Osteocyte (in vitro differentiated cells): ENCODE measurements at regions not wholly inside any gene's neighbourhood (a gene's known extent, or its start where the extent isn't known, plus 50 kb on each side); places are given as distances from the start of the nearest gene placed in this dataset.

Source experiments
- DNase-seq: peaks from one replicate; pipeline ENCODE4 v3.0.0; 2021; ENCODE audit warnings: mixed read lengths; ENCODE audit not compliant: unreplicated experiment; ENCODE audit errors: extremely low spot score
- H3K27ac Mint-ChIP-seq: one replicate; pipeline ENCODE4 v1.8.0; 2021; ENCODE audit warnings: mild to moderate bottlenecking, mixed read lengths; ENCODE audit not compliant: unreplicated experiment
- H3K27me3 Mint-ChIP-seq: one replicate; pipeline ENCODE4 v1.8.0; 2021; ENCODE audit warnings: mixed read lengths; ENCODE audit not compliant: unreplicated experiment
- H3K36me3 Mint-ChIP-seq: one replicate; pipeline ENCODE4 v1.8.0; 2021; ENCODE audit warnings: mixed read lengths; ENCODE audit not compliant: unreplicated experiment
- H3K4me1 Mint-ChIP-seq: one replicate; pipeline ENCODE4 v1.8.0; 2021; ENCODE audit warnings: mixed read lengths; ENCODE audit not compliant: unreplicated experiment
- H3K4me3 Mint-ChIP-seq: one replicate; pipeline ENCODE4 v1.8.0; 2021; ENCODE audit warnings: mild to moderate bottlenecking, moderate library complexity, mixed read lengths; ENCODE audit not compliant: unreplicated experiment
- H3K9me3 Mint-ChIP-seq: one replicate; pipeline ENCODE4 v1.8.0; 2021; ENCODE audit warnings: mixed read lengths; ENCODE audit not compliant: unreplicated experiment
- TF ChIP-seq, protein P1 (sequence below): fragments of 200-600 bp; sonication (generic); IDR thresholded peaks from 2 replicates; pipeline ENCODE4 v1.5.0; 2021; ENCODE audit warnings: antibody characterized with exemption, mild to moderate bottlenecking, moderate library complexity

DNA sequence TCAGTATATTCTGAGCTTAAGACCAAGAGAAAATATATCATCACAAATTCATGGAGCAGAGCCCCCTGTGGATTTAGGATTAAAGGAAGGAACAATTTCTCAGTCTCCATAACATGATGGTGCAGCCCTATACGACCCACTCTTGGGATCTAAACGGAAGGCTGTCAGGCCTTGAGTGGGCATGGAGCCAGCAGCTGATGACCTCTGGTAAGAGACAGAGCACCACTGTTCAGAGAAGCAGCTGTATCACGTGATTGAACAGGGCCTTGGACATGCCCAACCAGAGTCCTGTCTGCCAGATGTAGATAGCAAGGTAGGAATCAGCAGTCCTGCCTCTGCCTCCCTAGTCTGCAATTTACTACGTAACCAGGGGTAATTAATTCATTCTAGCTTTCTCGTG, 259.4 kb upstream of the POU3F2 start:
- H3K27ac Mint-ChIP-seq = no peak overlapping the region
- H3K4me1 Mint-ChIP-seq = peaks cover 2% of the 10 kb centered on the region
- no peak for DNase-seq
- H3K4me3 Mint-ChIP-seq = no peak overlapping the region
- H3K9me3 Mint-ChIP-seq = no peaks in the 10 kb centered on the region
- no peaks in the 10 kb centered on the region for H3K36me3 Mint-ChIP-seq
- TF ChIP-seq, protein P1, sequence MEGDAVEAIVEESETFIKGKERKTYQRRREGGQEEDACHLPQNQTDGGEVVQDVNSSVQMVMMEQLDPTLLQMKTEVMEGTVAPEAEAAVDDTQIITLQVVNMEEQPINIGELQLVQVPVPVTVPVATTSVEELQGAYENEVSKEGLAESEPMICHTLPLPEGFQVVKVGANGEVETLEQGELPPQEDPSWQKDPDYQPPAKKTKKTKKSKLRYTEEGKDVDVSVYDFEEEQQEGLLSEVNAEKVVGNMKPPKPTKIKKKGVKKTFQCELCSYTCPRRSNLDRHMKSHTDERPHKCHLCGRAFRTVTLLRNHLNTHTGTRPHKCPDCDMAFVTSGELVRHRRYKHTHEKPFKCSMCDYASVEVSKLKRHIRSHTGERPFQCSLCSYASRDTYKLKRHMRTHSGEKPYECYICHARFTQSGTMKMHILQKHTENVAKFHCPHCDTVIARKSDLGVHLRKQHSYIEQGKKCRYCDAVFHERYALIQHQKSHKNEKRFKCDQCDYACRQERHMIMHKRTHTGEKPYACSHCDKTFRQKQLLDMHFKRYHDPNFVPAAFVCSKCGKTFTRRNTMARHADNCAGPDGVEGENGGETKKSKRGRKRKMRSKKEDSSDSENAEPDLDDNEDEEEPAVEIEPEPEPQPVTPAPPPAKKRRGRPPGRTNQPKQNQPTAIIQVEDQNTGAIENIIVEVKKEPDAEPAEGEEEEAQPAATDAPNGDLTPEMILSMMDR = no peak
- no peaks in the 10 kb centered on the region for H3K27me3 Mint-ChIP-seq

DNA sequence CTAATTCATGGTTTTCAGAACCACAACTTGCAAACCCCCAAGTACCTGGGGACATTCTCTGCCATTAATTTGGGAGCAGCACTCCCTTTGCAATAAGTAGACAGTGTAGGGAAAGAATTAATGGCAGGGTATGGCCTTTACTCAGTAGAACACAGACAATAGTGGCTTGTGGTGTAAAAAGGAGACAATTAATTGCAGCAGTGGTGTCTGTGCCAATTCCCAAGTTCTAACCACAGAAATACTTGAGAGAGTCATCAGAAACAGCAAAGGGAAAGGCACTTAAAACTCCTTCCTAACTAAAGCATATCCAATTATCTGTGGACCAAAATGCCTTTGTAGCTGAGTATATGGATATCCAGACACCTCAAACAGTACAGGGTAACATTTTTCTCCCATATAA, 257.6 kb upstream of the POU3F2 start:
- H3K27me3 Mint-ChIP-seq = no peaks in the 10 kb centered on the region
- peaks cover 2% of the 10 kb centered on the region for H3K4me1 Mint-ChIP-seq
- DNase-seq = no peak

DNA sequence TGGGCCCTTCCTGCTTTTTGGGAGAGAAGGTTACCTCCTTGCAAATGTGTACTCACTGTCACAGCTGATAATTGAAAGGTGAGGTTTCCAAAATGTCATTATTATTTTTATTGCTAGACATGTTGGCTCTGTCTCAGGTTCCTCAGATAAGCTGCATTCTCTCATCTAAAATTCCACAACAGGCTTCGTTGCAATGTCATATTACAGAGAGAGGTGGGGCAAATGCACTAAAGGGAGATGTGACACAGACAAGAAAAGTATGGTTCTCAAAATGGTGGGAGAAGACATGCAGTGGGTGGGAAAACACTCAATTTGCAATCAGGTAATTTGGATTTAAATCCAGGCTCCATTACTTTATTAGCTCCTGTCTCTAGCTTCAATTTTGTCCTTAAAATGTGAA, 256.4 kb upstream of the POU3F2 start:
- Mint-ChIP-seq H3K36me3 (no peaks in the 10 kb centered on the region), H3K27ac (no peak overlapping the region), H3K4me3 (no peak overlapping the region), H3K27me3 (no peaks in the 10 kb centered on the region), H3K9me3 (no peaks in the 10 kb centered on the region), H3K4me1 (peaks cover 2% of the 10 kb centered on the region)
- DNase-seq = no peak
- TF ChIP-seq, protein P1 = no peak

More for the DNA sequence above, 257.6 kb upstream of the POU3F2 start:
- Mint-ChIP-seq H3K36me3 (no peaks in the 10 kb centered on the region), H3K27ac (no peak overlapping the region), H3K9me3 (no peaks in the 10 kb centered on the region), H3K4me3 (no peak overlapping the region)
- TF ChIP-seq, protein P1 = no peak

DNA sequence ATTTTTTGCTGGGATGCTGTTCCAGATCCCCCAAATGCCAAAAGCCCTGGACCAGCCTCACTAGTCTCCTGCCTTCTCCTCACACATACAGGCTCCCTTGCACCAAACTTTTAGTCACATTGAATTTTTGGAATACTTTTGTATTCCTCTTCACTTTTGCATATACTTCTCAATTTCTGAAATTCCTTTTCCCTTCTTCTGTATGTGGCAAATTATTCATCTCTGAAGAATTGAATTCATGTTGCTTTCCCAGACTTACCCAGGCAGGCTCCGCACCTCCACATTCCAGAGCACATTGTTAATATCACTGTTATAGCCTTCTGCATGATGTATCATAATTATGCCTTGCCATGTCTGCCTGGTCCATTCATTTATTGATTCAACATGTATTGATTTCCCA, 255.3 kb upstream of the POU3F2 start:
- Mint-ChIP-seq H3K4me3 (no peak overlapping the region), H3K36me3 (no peaks in the 10 kb centered on the region), H3K27me3 (no peaks in the 10 kb centered on the region), H3K4me1 (peaks cover 2% of the 10 kb centered on the region), H3K9me3 (no peaks in the 10 kb centered on the region), H3K27ac (no peak overlapping the region)
- DNase-seq = no peak
- TF ChIP-seq, protein P1 = no peak

DNA sequence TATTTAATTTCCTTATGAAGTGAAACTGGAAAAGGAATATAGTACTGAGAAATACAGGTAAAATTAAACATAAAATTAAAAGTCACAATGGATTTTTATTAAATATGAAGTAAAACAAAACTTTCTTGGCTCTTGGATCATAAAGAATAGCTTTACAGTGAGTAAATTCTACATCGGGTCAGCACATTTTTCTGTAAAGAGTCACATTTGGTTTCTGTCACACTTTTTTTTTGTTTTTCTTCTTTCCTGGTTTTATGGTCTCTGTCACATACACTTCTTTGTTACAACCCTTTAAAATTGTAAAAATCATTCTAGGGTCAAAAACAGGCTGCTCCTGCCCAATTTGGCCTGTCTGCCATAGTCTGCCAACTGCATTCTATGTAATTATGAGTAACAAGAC, 254.4 kb upstream of the POU3F2 start:
- Mint-ChIP-seq H3K9me3 (no peaks in the 10 kb centered on the region), H3K27me3 (no peaks in the 10 kb centered on the region), H3K27ac (no peak overlapping the region), H3K4me3 (no peak overlapping the region), H3K36me3 (no peaks in the 10 kb centered on the region), H3K4me1 (no peaks in the 10 kb centered on the region)
- no peak for DNase-seq
- TF ChIP-seq, protein P1 = no peak
